ENCODE measurements at regions not wholly inside any gene's neighbourhood (a gene's known extent, or its start where the extent isn't known, plus 50 kb on each side); places are given as distances from the start of the nearest gene placed in this dataset.
A peak's percentile ranks its signal among the peaks of the same experiment; 100 is the strongest.
"Not testable (repeated sequence)": the region's sequence is repeated elsewhere in the genome, so short reads cannot be mapped to it uniquely, and the experiment has no call there.

- no peak for TF ChIP-seq CTCF (conservative IDR thresholded peaks at IDR 0.05)
- Histone ChIP-seq H3K4me2 (ENCODE audit: insufficient read depth, insufficient read length, low read length) (no peak overlapping the region), H4K91ac (ENCODE audit: insufficient read length, low read depth, low read length) (no peak overlapping the region), H2BK12ac (ENCODE audit: insufficient read length, low read depth, low read length) (no peak overlapping the region), H3K9ac (ENCODE audit: extremely low read depth, insufficient read length, low read length) (no peak overlapping the region), H2BK5ac (ENCODE audit: insufficient read length, low read length) (no peak overlapping the region), H3K4ac (ENCODE audit: low read depth, low read length) (no peak overlapping the region), H3K79me2 (ENCODE audit: insufficient read depth, low read length) (no peaks in the 10 kb centered on the region), H3K18ac (ENCODE audit: insufficient read length, low read depth, low read length) (no peak overlapping the region), H4K8ac (replicated peaks; ENCODE audit: insufficient read length, low read depth, low read length) (no peak overlapping the region), H3K14ac (ENCODE audit: insufficient read depth, low read length) (no peak overlapping the region), H4K5ac (ENCODE audit: insufficient read length, low read depth, low read length) (no peak overlapping the region), H3K23ac (ENCODE audit: insufficient read length, low read depth, low read length) (no peak overlapping the region), H3K27me3 (ENCODE audit: insufficient read depth, low read length) (no peaks in the 10 kb centered on the region), H3K79me1 (ENCODE audit: insufficient read depth, low read depth, low read length, poor library complexity, severe bottlenecking) (no peaks in the 10 kb centered on the region), H4K20me1 (ENCODE audit: control insufficient read depth, insufficient read depth, insufficient read length) (no peaks in the 10 kb centered on the region), H2BK120ac (ENCODE audit: low read depth, low read length, poor library complexity, severe bottlenecking) (no peak overlapping the region), H3T11ph (ENCODE audit: low read length) (no peak overlapping the region), H3K4me1 (ENCODE audit: insufficient read depth, low read length) (no peaks in the 10 kb centered on the region; the same call in 1 of the 2 replicates), H2BK20ac (ENCODE audit: low read depth, low read length, poor library complexity, severe bottlenecking) (no peak overlapping the region), H2AFZ (ENCODE audit: low read length) (no peak overlapping the region), H3K23me2 (ENCODE audit: insufficient read length, low read depth, low read length, poor library complexity, severe bottlenecking) (no peaks in the 10 kb centered on the region), H2AK5ac (ENCODE audit: insufficient read length, low read length) (no peak overlapping the region), H3K27ac (ENCODE audit: insufficient read length, low read depth, low read length) (no peak overlapping the region), H2BK15ac (ENCODE audit: low read depth, low read length) (no peak overlapping the region), H3K9me3 (ENCODE audit: control insufficient read depth, low read depth, low read length) (no peaks in the 10 kb centered on the region), H3K56ac (ENCODE audit: insufficient read length, low read depth, low read length) (no peak overlapping the region)
- DNase-seq = no peak
- peaks cover 9 to 10% of the 10 kb centered on the region in 2 experiments for H3K9me3 Mint-ChIP-seq
- H3K27ac Mint-ChIP-seq = peak overlapping the region; percentile 41 to 76 (median 53); a peak in 6 of 7 replicates
- peaks cover 5 to 12% (median 5%) of the 10 kb centered on the region in 3 experiments; a peak in 4 of 7 replicates for H3K36me3 Mint-ChIP-seq (ENCODE audit: insufficient read depth in 1 of 3, low read depth in 3 of 3)
- H3K4me3 Mint-ChIP-seq = no peak overlapping the region
- WGBS (ENCODE audit: extremely low coverage, insufficient read length, low lambda C conversion rate) = no CpG with 5 or more reads among the region's 5 CpGs
- peaks cover 4% of the 10 kb centered on the region for H3K27me3 Mint-ChIP-seq (ENCODE audit: low read depth)
- peaks cover 22 to 33% of the 10 kb centered on the region in 2 experiments for H3K4me1 Mint-ChIP-seq
These were observed 214.7 kb downstream of the BCAS1 start for GRCh38 chr20:53855733-53856132.

GRCh38 chr20:53854609-53854926 lies 215.8 kb downstream of the BCAS1 start:
- not testable (repeated sequence) for H3K79me1 ChIP-seq (ENCODE audit: insufficient read depth, low read depth, low read length, poor library complexity, severe bottlenecking); H2BK120ac ChIP-seq (ENCODE audit: low read depth, low read length, poor library complexity, severe bottlenecking); H3K27me3 Mint-ChIP-seq (ENCODE audit: low read depth); H2AFZ ChIP-seq (ENCODE audit: low read length); H3K27ac ChIP-seq (ENCODE audit: insufficient read length, low read depth, low read length); H4K8ac ChIP-seq (replicated peaks; ENCODE audit: insufficient read length, low read depth, low read length); H3K9ac ChIP-seq (ENCODE audit: extremely low read depth, insufficient read length, low read length); H2BK15ac ChIP-seq (ENCODE audit: low read depth, low read length); H3K4me2 ChIP-seq (ENCODE audit: insufficient read depth, insufficient read length, low read length); H3K4ac ChIP-seq (ENCODE audit: low read depth, low read length); H3K56ac ChIP-seq (ENCODE audit: insufficient read length, low read depth, low read length); H3K18ac ChIP-seq (ENCODE audit: insufficient read length, low read depth, low read length); H3K79me2 ChIP-seq (ENCODE audit: insufficient read depth, low read length); H3K23me2 ChIP-seq (ENCODE audit: insufficient read length, low read depth, low read length, poor library complexity, severe bottlenecking); H3K4me1 ChIP-seq (ENCODE audit: insufficient read depth, low read length); H4K91ac ChIP-seq (ENCODE audit: insufficient read length, low read depth, low read length); H4K5ac ChIP-seq (ENCODE audit: insufficient read length, low read depth, low read length); H3K4me3 Mint-ChIP-seq; H2BK20ac ChIP-seq (ENCODE audit: low read depth, low read length, poor library complexity, severe bottlenecking); H3K9me3 Mint-ChIP-seq; H3T11ph ChIP-seq (ENCODE audit: low read length); DNase-seq; H3K14ac ChIP-seq (ENCODE audit: insufficient read depth, low read length); H4K20me1 ChIP-seq (ENCODE audit: control insufficient read depth, insufficient read depth, insufficient read length); H3K23ac ChIP-seq (ENCODE audit: insufficient read length, low read depth, low read length); H3K27me3 ChIP-seq (ENCODE audit: insufficient read depth, low read length); H3K9me3 ChIP-seq (ENCODE audit: control insufficient read depth, low read depth, low read length); H3K27ac Mint-ChIP-seq; H2BK12ac ChIP-seq (ENCODE audit: insufficient read length, low read depth, low read length); H2BK5ac ChIP-seq (ENCODE audit: insufficient read length, low read length); H2AK5ac ChIP-seq (ENCODE audit: insufficient read length, low read length)
- peaks cover 5 to 12% (median 5%) of the 10 kb centered on the region in 3 experiments; a peak in 4 of 7 replicates for H3K36me3 Mint-ChIP-seq (ENCODE audit: insufficient read depth in 1 of 3, low read depth in 3 of 3)
- WGBS (ENCODE audit: extremely low coverage, insufficient read length, low lambda C conversion rate) = no CpG with 5 or more reads among the region's 10 CpGs
- peaks cover 19 to 30% of the 10 kb centered on the region in 2 experiments for H3K4me1 Mint-ChIP-seq
